Liver (tissue), 8 donors: ENCODE measurements at regions not wholly inside any gene's neighbourhood (a gene's known extent, or its start where the extent isn't known, plus 50 kb on each side); places are given as distances from the start of the nearest gene placed in this dataset.
A peak's percentile ranks its signal among the peaks of the same experiment; 100 is the strongest.

Experiments used
- DNase-seq: peaks from one replicate; pipeline ENCODE4 v3.0.0-alpha.2; 2017; ENCODE audit warnings: low spot score
- H3K27ac ChIP-seq, 2 donors: one replicate each; pipeline ENCODE4 v1.7.0; 2013; ENCODE audit warnings: inconsistent platforms in 2 of 2, low read length in 2 of 2, control low read depth in 1 of 2, low read depth in 1 of 2, mild to moderate bottlenecking in 1 of 2
- H3K27me3 ChIP-seq, 4 donors: one replicate each; pipeline versions ENCODE4 v1.6.1 to v1.7.0; 2013; ENCODE audit warnings: low read length in 3 of 4, inconsistent platforms in 1 of 4, mild to moderate bottlenecking in 1 of 4, moderate library complexity in 1 of 4; ENCODE audit not compliant: control insufficient read depth in 4 of 4, insufficient read depth in 4 of 4
- H3K36me3 ChIP-seq, 4 donors: one replicate each; pipeline versions ENCODE4 v1.6.1 to v1.7.0; 2013; ENCODE audit warnings: low read length in 3 of 4, mild to moderate bottlenecking in 3 of 4, low read depth in 1 of 4, moderate library complexity in 1 of 4; ENCODE audit not compliant: control insufficient read depth in 4 of 4, insufficient read depth in 3 of 4
- H3K4me1 ChIP-seq, 4 donors: one replicate each; pipeline versions ENCODE4 v1.6.1 to v1.7.0; 2013; ENCODE audit warnings: low read length in 3 of 4, mild to moderate bottlenecking in 3 of 4, moderate library complexity in 1 of 4; ENCODE audit not compliant: control insufficient read depth in 4 of 4, insufficient read depth in 4 of 4
- H3K4me3 ChIP-seq, 3 donors: one replicate each; pipeline versions ENCODE4 v1.6.1 to v1.7.0; 2013; ENCODE audit warnings: low read length in 3 of 3, control low read depth in 1 of 3, low read depth in 1 of 3, mild to moderate bottlenecking in 1 of 3
- H3K9ac ChIP-seq, 2 donors: one replicate each; pipeline ENCODE4 v1.7.0; 2013; ENCODE audit warnings: low read length in 2 of 2, mild to moderate bottlenecking in 2 of 2, moderate library complexity in 2 of 2, control low read depth in 1 of 2, low read depth in 1 of 2
- H3K9me3 ChIP-seq, 4 donors: one replicate each; pipeline versions ENCODE4 v1.6.1 to v1.7.0; 2013; ENCODE audit warnings: low read length in 3 of 4; ENCODE audit not compliant: control insufficient read depth in 4 of 4
- ATF3 ChIP-seq: IDR thresholded peaks from 2 replicates; pipeline ENCODE4 v1.6.1; 2016; ENCODE audit warnings: antibody characterized with exemption
- EGR1 ChIP-seq, 2 donors: IDR thresholded peaks; 2 replicates each; pipeline ENCODE4 v1.6.1; 2016 to 2018; ENCODE audit warnings: antibody characterized with exemption in 2 of 2, low read depth in 2 of 2
- FOXA1 ChIP-seq: IDR thresholded peaks from 2 replicates; pipeline ENCODE4 v1.6.1; 2016; ENCODE audit warnings: antibody characterized with exemption
- FOXA2 ChIP-seq: IDR thresholded peaks from 2 replicates; pipeline ENCODE4 v1.6.1; 2016; ENCODE audit warnings: antibody characterized with exemption
- GABPA ChIP-seq, 2 donors: IDR thresholded peaks in 1 of 2; conservative IDR thresholded peaks in 1 of 2; 2 replicates each; pipeline ENCODE4 v1.6.1; 2016; ENCODE audit warnings: antibody characterized with exemption in 2 of 2, mild to moderate bottlenecking in 1 of 2, moderate library complexity in 1 of 2
- HNF4A ChIP-seq, 2 donors: conservative IDR thresholded peaks; 2 replicates each; pipeline ENCODE4 v1.6.1; 2016; ENCODE audit warnings: antibody characterized with exemption in 2 of 2, mild to moderate bottlenecking in 2 of 2
- HNF4G ChIP-seq: IDR thresholded peaks from 2 replicates; pipeline ENCODE4 v1.6.1; 2016; ENCODE audit warnings: antibody characterized with exemption
- MAX ChIP-seq: IDR thresholded peaks from 2 replicates; pipeline ENCODE4 v1.6.1; 2016; ENCODE audit warnings: antibody characterized with exemption
- NR2F2 ChIP-seq: IDR thresholded peaks from 2 replicates; pipeline ENCODE4 v1.6.1; 2016; ENCODE audit warnings: antibody characterized with exemption
- REST ChIP-seq: IDR thresholded peaks from 2 replicates; pipeline ENCODE4 v1.6.1; 2016; ENCODE audit warnings: antibody characterized with exemption, mild to moderate bottlenecking
- RXRA ChIP-seq, 2 donors: IDR thresholded peaks; 2 replicates each; pipeline ENCODE4 v1.6.1; 2017 to 2018; ENCODE audit warnings: antibody characterized with exemption in 2 of 2, mild to moderate bottlenecking in 1 of 2
- SP1 ChIP-seq: IDR thresholded peaks from 2 replicates; pipeline ENCODE4 v1.6.1; 2018; ENCODE audit warnings: antibody characterized with exemption, mild to moderate bottlenecking
- TAF1 ChIP-seq: conservative IDR thresholded peaks from 2 replicates; pipeline ENCODE4 v1.6.1; 2016; ENCODE audit warnings: antibody characterized with exemption, mild to moderate bottlenecking
- YY1 ChIP-seq: IDR thresholded peaks from 2 replicates; pipeline ENCODE4 v1.6.1; 2016; ENCODE audit warnings: antibody characterized with exemption, mild to moderate bottlenecking
- ZBTB33 ChIP-seq: IDR thresholded peaks from 2 replicates; pipeline ENCODE4 v1.6.1; 2016; ENCODE audit warnings: antibody characterized with exemption
- WGBS: extraction: QIAGEN DNeasy Blood & Tissue Kit; methylation state at CpG from one replicate; pipeline ENCODE4 v1.1.7; 2013; 5-methylcytosine and 5-hydroxymethylcytosine counted together
- TF ChIP-seq, protein P1 (sequence below): fragments of 150-350 bp; IDR thresholded peaks from 2 replicates; pipeline ENCODE4 v1.5.1; 2017; ENCODE audit warnings: improper control_type of control experiment, low read depth, low read length; ENCODE audit not compliant: missing input control
- donor health status: healthy.
- donor health status: healthy.
- donor health status: healthy.
- donor health status: healthy.
- donor health status: healthy.

DNA sequence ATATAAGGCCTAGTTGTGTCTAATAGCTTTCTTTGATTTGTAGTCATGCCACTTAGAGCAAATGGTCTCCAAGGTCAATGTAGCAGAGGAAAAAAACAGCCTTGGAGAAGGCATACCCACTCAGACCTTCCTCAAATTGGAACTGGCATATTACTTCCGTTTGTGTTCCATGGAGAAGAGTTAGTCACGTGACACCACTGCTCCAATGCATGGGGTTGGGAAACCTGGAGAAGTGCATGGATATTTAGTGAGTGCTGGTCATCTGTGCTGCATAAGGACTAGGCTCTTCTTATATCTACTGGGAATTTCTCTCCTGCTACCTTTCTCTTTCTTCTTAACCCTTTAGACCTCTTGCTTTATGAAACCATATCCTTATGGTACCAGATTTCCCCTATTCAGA lies 167.8 kb downstream of the BACH1 start:
- Histone ChIP-seq H3K27ac (no peak overlapping the region), H3K4me3 (no peak overlapping the region), H3K36me3 (no peaks in the 10 kb centered on the region), H3K4me1 (no peaks in the 10 kb centered on the region), H3K27me3 (no peaks in the 10 kb centered on the region), H3K9me3 (no peaks in the 10 kb centered on the region), H3K9ac (no peak overlapping the region)
- 96% methylated on average over 2 of the region's 2 CpGs for WGBS
- DNase-seq, result no peak
- TF ChIP-seq REST, result no peak
- TF ChIP-seq FOXA1, result no peak
- TF ChIP-seq HNF4A (conservative IDR thresholded peaks at IDR 0.05), result no peak

GRCh38 chr21:29470397-29470796 lies 171.7 kb downstream of the BACH1 start:
- TF ChIP-seq RXRA (IDR thresholded peaks at IDR 0.05) (no peak), NR2F2 (no peak), ATF3 (no peak), FOXA2 (no peak), EGR1 (IDR thresholded peaks at IDR 0.05; ENCODE audit: low read depth in 2 of 2) (no peak), ZBTB33 (no peak)
- no peak for DNase-seq
- Histone ChIP-seq H3K9me3 (no peaks in the 10 kb centered on the region), H3K4me3 (no peak overlapping the region), H3K27ac (no peak overlapping the region), H3K27me3 (no peaks in the 10 kb centered on the region), H3K4me1 (peaks cover 0 to 5% (median 0%) of the 10 kb centered on the region in 4 donors), H3K36me3 (no peaks in the 10 kb centered on the region), H3K9ac (no peak overlapping the region)
- WGBS, result 65% methylated on average over 2 of the region's 2 CpGs

- Histone ChIP-seq H3K27ac (no peak overlapping the region), H3K27me3 (no peaks in the 10 kb centered on the region), H3K4me3 (no peak overlapping the region), H3K9me3 (no peaks in the 10 kb centered on the region), H3K9ac (no peak overlapping the region), H3K4me1 (peaks cover 0 to 5% (median 0%) of the 10 kb centered on the region in 4 donors), H3K36me3 (no peaks in the 10 kb centered on the region)
- no peak for DNase-seq
- WGBS, result 43% methylated on average over 2 of the region's 2 CpGs
- TF ChIP-seq SP1 (peak; percentile 49), HNF4G (peak; percentile 66), TAF1 (no peak), EGR1 (IDR thresholded peaks at IDR 0.05; ENCODE audit: low read depth in 2 of 2) (no peak), MAX (no peak), ATF3 (no peak), RXRA (IDR thresholded peaks at IDR 0.05) (no peak), HNF4A (conservative IDR thresholded peaks at IDR 0.05) (peak; percentile 77 to 86), GABPA (IDR thresholded peaks at IDR 0.05 in 1 of 2, conservative IDR thresholded peaks at IDR 0.05 in 1 of 2) (no peak), YY1 (no peak), REST (no peak), NR2F2 (no peak)
- TF ChIP-seq, protein P1, sequence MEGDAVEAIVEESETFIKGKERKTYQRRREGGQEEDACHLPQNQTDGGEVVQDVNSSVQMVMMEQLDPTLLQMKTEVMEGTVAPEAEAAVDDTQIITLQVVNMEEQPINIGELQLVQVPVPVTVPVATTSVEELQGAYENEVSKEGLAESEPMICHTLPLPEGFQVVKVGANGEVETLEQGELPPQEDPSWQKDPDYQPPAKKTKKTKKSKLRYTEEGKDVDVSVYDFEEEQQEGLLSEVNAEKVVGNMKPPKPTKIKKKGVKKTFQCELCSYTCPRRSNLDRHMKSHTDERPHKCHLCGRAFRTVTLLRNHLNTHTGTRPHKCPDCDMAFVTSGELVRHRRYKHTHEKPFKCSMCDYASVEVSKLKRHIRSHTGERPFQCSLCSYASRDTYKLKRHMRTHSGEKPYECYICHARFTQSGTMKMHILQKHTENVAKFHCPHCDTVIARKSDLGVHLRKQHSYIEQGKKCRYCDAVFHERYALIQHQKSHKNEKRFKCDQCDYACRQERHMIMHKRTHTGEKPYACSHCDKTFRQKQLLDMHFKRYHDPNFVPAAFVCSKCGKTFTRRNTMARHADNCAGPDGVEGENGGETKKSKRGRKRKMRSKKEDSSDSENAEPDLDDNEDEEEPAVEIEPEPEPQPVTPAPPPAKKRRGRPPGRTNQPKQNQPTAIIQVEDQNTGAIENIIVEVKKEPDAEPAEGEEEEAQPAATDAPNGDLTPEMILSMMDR, result no peak
These were observed 175.1 kb downstream of the BACH1 start for GRCh38 chr21:29473808-29474207.
